Muscle of leg (tissue), 3 donors: ENCODE measurements at regions not wholly inside any gene's neighbourhood (a gene's known extent, or its start where the extent isn't known, plus 50 kb on each side); places are given as distances from the start of the nearest gene placed in this dataset.
A peak's percentile ranks its signal among the peaks of the same experiment; 100 is the strongest.

Source experiments
- DNase-seq: peaks from one replicate; pipeline ENCODE4 v3.0.0; 2013
- H3K27ac ChIP-seq: one replicate; pipeline ENCODE4 v1.5.1; 2013; ENCODE audit warnings: mild to moderate bottlenecking, low read length, control low read depth
- H3K27me3 ChIP-seq: one replicate; pipeline ENCODE4 v1.6.1; 2013; ENCODE audit warnings: low read length; ENCODE audit not compliant: control insufficient read depth, insufficient read depth
- H3K36me3 ChIP-seq: one replicate; pipeline ENCODE4 v1.6.1; 2013; ENCODE audit warnings: low read length; ENCODE audit not compliant: control insufficient read depth, insufficient read depth
- H3K4me1 ChIP-seq: one replicate; pipeline ENCODE4 v1.6.1; 2013; ENCODE audit warnings: low read length; ENCODE audit not compliant: control insufficient read depth, insufficient read depth
- H3K4me3 ChIP-seq: one replicate; pipeline ENCODE4 v1.5.1; 2013; ENCODE audit warnings: low read length, control low read depth
- H3K9me3 ChIP-seq: replicated peaks from 2 replicates; pipeline ENCODE4 v1.6.1; 2013; ENCODE audit warnings: low read depth, low read length; ENCODE audit not compliant: control insufficient read depth
- WGBS: methylation state at CpG from one replicate; pipeline ENCODE4 v1.1.5; 2013; ENCODE audit warnings: missing lambda C conversion rate; ENCODE audit not compliant: insufficient coverage; 5-methylcytosine and 5-hydroxymethylcytosine counted together

DNA sequence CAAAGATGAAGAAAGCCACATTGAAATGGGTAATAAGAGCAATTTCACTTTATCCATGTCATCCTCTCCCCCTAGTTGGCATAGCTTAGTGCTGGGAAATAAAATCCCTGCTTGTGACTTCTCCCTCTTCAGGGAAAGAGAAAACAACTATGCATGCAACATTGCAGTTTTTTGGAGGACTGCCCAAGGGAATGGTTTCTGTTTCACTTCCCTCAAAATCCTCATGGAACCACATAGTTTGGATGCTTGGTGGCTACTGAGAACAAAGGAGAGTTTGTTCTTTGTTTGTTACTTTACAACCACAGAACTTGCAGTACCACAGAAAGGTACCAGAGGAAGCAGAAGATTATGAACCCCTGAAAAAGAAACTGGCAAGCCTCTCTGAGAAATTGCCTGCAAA is 384.6 kb upstream of the RORA start:
- H3K4me1 ChIP-seq, result no peaks in the 10 kb centered on the region
- no peak for DNase-seq
- H3K36me3 ChIP-seq, result no peaks in the 10 kb centered on the region
- H3K27ac ChIP-seq, result no peak overlapping the region
- no peaks in the 10 kb centered on the region for H3K27me3 ChIP-seq
- no peak overlapping the region for H3K4me3 ChIP-seq
- peaks cover 2% of the 10 kb centered on the region for H3K9me3 ChIP-seq

DNA sequence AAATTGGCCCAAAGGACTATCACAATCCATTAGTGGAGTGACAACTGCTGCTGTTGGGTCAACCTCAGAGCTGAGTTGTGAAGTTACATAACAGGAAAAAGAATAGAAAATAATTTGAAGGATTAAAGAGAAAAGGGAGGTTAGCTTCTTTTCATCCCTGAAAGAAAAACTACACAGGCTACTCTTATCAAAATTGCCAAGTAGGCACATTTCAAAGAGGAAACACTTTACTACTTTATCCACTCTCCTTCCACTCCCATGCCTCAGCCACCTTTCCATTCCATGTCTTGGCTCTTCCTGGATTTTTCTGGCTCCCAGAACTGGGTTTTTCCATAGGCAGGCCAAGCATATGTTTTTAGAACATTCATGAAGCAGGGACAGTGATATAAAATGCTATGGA is 384.0 kb upstream of the RORA start:
- H3K27ac ChIP-seq, result no peak overlapping the region
- H3K4me3 ChIP-seq, result no peak overlapping the region
- no peaks in the 10 kb centered on the region for H3K27me3 ChIP-seq
- H3K36me3 ChIP-seq, result no peaks in the 10 kb centered on the region
- no peaks in the 10 kb centered on the region for H3K4me1 ChIP-seq
- DNase-seq, result peak; percentile 5
- H3K9me3 ChIP-seq, result peaks cover 2% of the 10 kb centered on the region

DNA sequence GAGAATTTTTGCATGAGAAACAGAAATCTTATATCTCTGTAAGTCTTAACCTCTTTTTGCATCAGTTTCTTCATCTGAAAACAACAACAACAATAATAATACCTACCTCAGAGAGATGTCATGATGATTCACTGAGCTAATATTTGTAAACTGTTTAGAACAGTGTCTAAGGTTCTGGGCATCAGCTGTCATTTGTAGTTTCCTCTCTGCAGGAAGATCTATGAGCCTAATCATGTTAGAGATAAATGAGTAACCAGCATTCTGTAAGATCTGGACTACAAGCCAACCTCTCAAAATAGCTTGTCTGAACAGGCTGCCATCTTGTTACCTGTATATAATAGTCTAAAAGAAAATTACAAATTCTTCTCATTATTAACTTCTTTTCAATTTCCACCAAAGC is 383.0 kb upstream of the RORA start:
- no peak for DNase-seq
- no peaks in the 10 kb centered on the region for H3K36me3 ChIP-seq
- H3K9me3 ChIP-seq, result no peaks in the 10 kb centered on the region

DNA sequence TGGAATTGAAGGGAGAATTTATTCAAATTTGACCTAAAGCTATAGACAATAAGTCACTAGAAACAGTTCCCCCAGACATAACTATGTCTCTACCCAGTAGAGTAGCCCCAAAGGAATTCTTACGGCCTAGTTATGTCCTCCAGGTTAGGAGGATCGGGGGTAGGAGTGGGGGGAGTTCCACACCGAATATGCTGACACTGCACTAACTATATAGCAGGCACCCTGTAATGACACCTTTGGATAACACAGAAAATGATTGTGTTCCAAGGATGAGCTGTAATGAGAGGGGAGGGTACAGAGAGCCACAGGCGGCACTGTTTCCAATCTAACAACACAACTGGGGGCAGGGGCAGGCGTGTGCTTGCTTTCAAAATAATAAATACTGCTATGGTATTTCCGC is 376.2 kb upstream of the RORA start:
- Histone ChIP-seq H3K4me1 (no peaks in the 10 kb centered on the region), H3K27me3 (peaks cover 2% of the 10 kb centered on the region), H3K9me3 (no peaks in the 10 kb centered on the region), H3K27ac (no peak overlapping the region), H3K36me3 (no peaks in the 10 kb centered on the region), H3K4me3 (no peak overlapping the region)
- no CpG with 5 or more reads among the region's 6 CpGs for WGBS
- no peak for DNase-seq

More for the DNA sequence above, 383.0 kb upstream of the RORA start:
- no peak overlapping the region for H3K27ac ChIP-seq
- no peak overlapping the region for H3K4me3 ChIP-seq
- no peaks in the 10 kb centered on the region for H3K27me3 ChIP-seq
- no peaks in the 10 kb centered on the region for H3K4me1 ChIP-seq

DNA sequence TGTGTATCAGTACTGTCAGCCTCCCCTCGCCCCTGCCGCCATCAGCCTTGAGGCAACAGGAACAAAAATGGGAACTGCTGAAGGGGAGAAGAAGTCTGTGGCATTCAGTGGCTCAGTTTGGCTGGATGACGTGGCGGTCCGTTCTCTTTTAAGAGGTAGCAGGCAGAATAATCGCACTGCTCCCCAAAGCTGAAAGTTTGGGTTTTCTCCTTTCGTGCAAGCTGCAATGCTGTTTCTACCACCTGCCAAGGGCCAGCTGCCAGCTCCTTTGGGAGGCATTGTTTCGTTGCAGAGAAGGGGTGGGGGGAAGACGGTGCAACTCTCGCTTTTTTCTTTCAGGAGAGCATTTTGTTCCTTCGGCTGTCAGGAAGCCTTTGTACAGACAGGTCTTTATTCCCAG is 369.6 kb upstream of the RORA start:
- no peaks in the 10 kb centered on the region for H3K4me1 ChIP-seq
- H3K9me3 ChIP-seq, result no peaks in the 10 kb centered on the region
- WGBS, result 78% methylated on average over 8 of the region's 11 CpGs

DNA sequence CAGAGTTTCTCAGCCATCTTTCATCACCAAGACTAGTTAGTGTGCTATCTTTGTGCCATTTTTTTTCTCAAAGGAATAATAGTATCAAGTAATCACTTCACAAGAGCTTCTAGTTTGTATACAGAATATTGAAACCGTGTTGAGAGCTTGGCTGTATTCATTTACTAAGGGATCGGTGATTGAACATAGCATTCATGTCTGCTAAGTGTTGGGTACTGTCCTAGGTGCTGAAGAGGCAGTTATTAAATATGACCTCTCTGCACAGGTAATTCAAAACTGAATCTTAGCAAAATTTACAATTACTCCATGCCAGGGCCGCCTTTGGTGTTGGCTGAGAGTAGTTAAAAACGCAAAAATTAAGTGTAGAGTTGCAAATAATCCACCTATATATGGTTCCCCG is 355.3 kb upstream of the RORA start:
- peak; percentile 21 for DNase-seq
- WGBS, result 83% methylated on average over 1 of the region's 5 CpGs

More for the DNA sequence above, 369.6 kb upstream of the RORA start:
- Histone ChIP-seq H3K4me3 (no peak overlapping the region), H3K27me3 (peaks cover 7% of the 10 kb centered on the region), H3K36me3 (no peaks in the 10 kb centered on the region), H3K27ac (no peak overlapping the region)
- DNase-seq, result no peak

DNA sequence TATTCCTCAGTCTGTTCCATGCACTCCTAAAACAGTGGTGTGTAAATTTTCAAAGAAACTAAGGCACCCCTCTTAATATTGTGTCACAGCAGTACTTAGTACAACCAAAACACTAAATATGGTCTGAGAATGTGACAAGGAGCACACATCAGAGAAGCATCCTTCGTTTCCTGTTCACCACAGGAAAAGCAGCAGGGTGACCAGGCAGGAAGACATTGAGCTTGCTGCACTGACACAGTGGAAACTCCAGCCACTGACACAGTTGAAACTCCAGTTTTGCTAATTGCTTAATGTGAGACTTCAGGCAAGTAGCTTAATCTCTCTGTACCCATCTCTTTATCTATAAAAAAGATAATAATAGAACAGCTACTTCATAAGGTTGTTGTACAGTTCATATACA is 353.0 kb upstream of the RORA start:
- H3K36me3 ChIP-seq, result no peaks in the 10 kb centered on the region
- no peaks in the 10 kb centered on the region for H3K4me1 ChIP-seq
- H3K9me3 ChIP-seq, result no peaks in the 10 kb centered on the region
- H3K27me3 ChIP-seq, result no peaks in the 10 kb centered on the region
- WGBS, result 25% methylated on average over 1 of the region's 1 CpG
- H3K4me3 ChIP-seq, result no peak overlapping the region
- DNase-seq, result no peak
- H3K27ac ChIP-seq, result no peak overlapping the region

More for the DNA sequence above, 355.3 kb upstream of the RORA start:
- H3K4me1 ChIP-seq, result no peaks in the 10 kb centered on the region
- no peak overlapping the region for H3K27ac ChIP-seq
- no peaks in the 10 kb centered on the region for H3K27me3 ChIP-seq
- H3K4me3 ChIP-seq, result no peak overlapping the region
- H3K9me3 ChIP-seq, result no peaks in the 10 kb centered on the region
- no peaks in the 10 kb centered on the region for H3K36me3 ChIP-seq

DNA sequence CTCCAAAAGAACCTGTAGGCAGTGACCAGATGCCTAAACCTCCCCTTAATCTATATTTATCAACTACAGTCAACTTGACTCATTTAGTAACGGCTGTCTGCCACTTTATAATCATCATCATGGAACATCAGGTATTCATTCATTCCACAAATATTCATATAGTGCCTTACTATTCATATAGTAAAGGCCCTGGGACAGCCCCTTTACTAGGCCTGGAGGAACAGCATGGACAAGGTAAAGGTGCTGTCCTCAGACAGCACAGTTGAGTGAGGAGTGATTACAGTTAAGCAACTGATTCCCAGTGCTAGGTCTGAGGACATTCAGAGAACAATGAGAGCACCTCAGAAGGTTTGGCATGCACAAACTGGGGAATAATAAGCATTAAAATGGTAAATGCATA is 346.5 kb upstream of the RORA start:
- H3K4me3 ChIP-seq, result no peak overlapping the region
- no peaks in the 10 kb centered on the region for H3K9me3 ChIP-seq
- no peaks in the 10 kb centered on the region for H3K4me1 ChIP-seq
- no peaks in the 10 kb centered on the region for H3K36me3 ChIP-seq
- no peak for DNase-seq
- H3K27me3 ChIP-seq, result no peaks in the 10 kb centered on the region
- WGBS, result 83% methylated on average over 1 of the region's 1 CpG
- H3K27ac ChIP-seq, result no peak overlapping the region

DNA sequence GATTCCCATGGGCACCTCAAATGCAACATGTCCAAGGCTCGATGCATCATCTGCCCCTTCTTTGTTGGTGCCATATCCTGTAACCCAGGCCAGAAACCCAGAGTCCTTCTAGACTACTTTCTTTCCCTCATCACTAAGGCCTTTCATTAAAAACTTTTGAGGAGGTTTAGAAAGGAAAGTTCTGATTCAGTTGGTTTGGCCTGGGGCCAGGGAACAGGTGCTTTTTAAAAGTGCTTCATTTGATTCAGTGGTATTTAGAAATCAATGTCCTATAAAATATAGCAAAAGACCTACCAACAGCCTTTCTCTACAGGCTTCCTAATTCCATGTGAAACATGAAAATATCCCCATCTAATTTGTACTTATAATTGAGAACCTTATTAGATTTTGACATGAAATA is 341.9 kb upstream of the RORA start:
- Histone ChIP-seq H3K9me3 (no peaks in the 10 kb centered on the region), H3K27me3 (no peaks in the 10 kb centered on the region), H3K36me3 (no peaks in the 10 kb centered on the region), H3K4me3 (no peak overlapping the region), H3K4me1 (no peaks in the 10 kb centered on the region), H3K27ac (no peak overlapping the region)
- no CpG with 5 or more reads among the region's 1 CpG for WGBS
- DNase-seq, result no peak

DNA sequence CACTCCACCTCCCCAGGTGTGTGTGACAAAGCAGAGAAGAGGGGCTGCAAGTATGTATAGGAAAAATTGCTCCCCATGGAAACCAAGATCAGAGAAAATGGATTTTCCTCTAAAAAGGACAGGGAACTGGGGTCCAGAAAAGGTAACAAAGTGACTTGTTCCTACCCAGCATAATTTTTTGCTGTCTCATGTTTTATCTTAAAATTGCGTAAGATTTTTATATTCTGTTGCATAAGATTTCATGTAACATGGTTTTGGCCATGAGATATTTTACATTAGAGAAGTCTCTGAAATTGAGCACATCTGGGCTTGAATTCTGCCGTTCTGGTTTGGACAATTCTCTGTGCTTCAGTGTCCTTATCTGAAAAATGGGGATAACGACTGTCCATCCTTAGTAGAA is 335.7 kb upstream of the RORA start:
- Histone ChIP-seq H3K4me1 (no peaks in the 10 kb centered on the region), H3K4me3 (no peak overlapping the region), H3K36me3 (no peaks in the 10 kb centered on the region), H3K9me3 (no peaks in the 10 kb centered on the region), H3K27me3 (peaks cover 3% of the 10 kb centered on the region), H3K27ac (no peak overlapping the region)
- DNase-seq, result no peak
- no CpG with 5 or more reads among the region's 3 CpGs for WGBS

DNA sequence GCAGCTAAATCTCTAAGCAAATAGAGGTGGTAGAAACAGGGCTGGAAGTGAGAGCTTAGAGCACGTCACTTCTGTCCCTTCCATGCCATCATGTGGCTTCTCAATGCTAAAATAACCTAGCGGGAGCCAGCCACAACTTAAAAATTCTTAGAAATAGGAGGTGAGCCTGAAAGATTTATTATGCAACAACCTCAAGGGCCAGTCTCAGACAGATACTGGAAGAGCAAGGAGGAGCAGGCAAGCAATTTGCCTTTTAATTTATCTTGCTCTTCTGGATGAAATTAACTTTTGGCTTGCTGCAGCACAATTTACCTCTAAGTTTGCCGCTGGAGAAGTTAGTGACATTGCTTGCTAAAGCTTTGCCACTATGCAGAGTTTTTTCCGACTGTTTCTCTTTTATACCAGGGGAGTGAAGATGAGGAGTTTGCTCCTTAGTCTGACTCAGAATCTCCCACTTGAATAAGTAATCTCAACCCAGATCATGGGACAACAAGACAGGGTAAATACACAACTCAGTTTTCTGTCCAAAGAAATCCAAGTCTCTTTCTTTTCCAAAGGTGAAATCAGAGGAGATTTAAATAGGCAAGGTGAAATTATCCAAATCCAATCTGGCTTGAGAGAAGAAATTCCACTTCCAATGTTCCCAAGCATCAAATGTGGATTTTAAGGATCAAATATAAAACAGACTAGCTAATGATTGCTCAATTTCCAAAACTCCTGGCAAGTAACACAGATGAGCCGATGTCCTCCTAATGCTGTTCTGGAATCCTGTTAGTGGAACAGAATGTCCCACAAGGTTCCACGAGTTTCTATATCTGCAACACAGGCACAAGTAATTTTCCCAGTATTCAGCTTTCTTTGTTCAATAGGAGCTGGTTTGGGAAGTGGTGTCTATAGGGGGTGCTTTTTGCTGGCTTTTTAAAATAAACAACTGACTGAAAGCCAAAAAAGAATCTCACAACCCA is 329.4 kb upstream of the RORA start:
- H3K4me1 ChIP-seq, result no peaks in the 10 kb centered on the region
- H3K9me3 ChIP-seq, result no peaks in the 10 kb centered on the region
- DNase-seq, result peak; percentile 42
- peaks cover 3% of the 10 kb centered on the region for H3K27me3 ChIP-seq
- H3K4me3 ChIP-seq, result no peak overlapping the region
- no peak overlapping the region for H3K27ac ChIP-seq
- H3K36me3 ChIP-seq, result no peaks in the 10 kb centered on the region
- no CpG with 5 or more reads among the region's 6 CpGs for WGBS
